GM18858 (cell line): ENCODE measurements at regions not wholly inside any gene's neighbourhood (a gene's known extent, or its start where the extent isn't known, plus 50 kb on each side); places are given as distances from the start of the nearest gene placed in this dataset.
A peak's percentile ranks its signal among the peaks of the same experiment; 100 is the strongest.

Experiments
- ATAC-seq: cut with Tn5 transposase; IDR thresholded peaks from one replicate; pipeline ENCODE4 v1.9.1; 2021; ENCODE audit not compliant: unreplicated experiment

- ATAC-seq, result no peak
Observed at GRCh38 chr3:72380711-72381493, 467.3 kb downstream of the SHQ1 start.

GRCh38 chr3:72380193-72380592 is 468.1 kb downstream of the SHQ1 start:
- no peak for ATAC-seq

DNA sequence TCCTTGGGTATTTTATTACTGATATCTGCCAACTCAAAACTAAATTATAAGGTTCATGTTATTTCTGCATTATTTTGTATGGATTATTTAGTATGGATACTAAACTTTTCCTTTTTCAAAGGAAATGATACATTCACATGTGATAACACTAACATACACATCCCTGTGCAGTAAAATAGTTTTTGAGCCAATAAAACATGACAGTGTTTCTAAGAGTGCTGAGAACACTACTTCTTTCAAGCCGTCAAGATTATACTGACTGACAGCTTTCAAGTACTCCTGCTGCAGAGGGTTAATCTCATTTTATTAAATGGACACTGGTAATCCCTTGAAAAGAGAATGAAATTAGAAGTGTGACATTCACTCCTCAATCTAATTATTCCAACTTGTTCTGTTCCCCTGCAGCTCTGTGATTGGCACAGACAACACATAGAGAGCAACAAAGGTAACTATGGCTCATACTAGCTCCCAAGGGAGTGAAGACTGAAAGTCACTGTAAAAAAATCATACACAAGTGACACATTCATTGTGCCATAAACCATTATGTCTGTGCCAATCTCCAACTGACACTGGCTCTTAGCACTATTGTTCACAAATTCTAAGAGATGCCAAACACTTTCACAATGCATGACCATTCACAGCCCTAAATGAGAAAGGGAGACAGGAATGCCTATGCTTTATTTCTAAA is 468.6 kb downstream of the SHQ1 start:
- ATAC-seq, result no peak

GRCh38 chr3:72378287-72378686 is 470.0 kb downstream of the SHQ1 start:
- no peak for ATAC-seq

- no peak for ATAC-seq
Observed at GRCh38 chr3:72376956-72377710, 471.1 kb downstream of the SHQ1 start.

DNA sequence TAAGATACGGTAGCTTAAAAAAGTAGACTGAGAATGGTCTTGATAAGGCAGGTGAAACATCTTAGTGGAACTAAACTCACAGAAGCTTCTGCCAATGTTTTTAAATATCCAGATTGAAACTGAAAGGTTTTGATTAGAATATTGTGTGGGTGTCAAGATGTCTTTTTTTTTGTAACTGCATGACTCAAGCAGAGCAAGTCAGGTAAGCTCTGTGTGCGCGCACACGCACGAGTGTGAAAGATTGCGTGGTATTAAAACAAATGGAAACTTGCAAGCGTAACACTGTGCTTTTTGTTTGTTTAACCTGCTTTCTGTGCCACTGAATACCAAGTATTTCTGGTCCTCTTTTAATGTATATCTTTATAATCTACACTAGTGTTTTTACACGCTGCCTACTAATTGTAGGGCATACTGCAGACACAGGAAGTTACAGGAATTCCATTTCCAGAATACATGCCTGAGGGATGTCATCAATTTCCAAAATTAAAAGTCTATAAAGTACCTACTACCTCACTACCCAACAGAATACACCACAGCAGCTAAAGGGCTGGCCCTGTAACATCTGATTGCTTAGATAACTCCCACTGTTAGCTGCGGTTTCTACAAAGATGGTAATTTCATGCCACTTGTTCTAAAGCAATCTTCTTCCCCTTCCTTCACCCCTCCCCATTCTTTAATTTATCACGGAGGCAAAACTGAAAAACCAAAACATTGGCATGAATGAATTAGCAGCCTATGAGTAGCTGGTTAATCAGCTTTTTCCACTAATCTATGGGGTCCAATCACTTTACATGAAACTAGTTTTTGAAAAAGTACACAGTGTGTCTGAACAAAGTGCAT is 472.8 kb downstream of the SHQ1 start:
- ATAC-seq, result peak; percentile 64

GRCh38 chr3:72373139-72373538 is 475.1 kb downstream of the SHQ1 start:
- ATAC-seq, result no peak

GRCh38 chr3:72372161-72372560 is 476.1 kb downstream of the SHQ1 start:
- no peak for ATAC-seq

DNA sequence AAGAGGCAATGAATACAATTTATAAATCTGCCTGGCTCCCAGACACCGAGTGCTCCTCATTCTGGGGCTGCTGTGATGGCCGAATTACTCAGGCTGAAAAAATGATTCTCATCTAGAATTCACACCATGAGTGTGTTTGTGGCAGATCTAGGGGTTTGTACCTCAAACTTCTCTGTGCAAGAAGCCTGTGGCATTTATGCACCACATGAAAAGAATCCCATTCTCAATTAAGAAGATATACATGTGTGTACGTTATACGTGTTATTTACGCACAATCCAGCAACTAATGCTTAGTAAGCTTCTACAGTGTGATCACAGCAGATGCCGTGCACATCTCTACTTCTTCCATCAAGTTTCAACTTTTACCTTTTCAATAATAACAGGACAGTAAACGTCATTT is 476.8 kb downstream of the SHQ1 start:
- no peak for ATAC-seq

- no peak for ATAC-seq
Observed at GRCh38 chr3:72370947-72371346, 477.3 kb downstream of the SHQ1 start.

DNA sequence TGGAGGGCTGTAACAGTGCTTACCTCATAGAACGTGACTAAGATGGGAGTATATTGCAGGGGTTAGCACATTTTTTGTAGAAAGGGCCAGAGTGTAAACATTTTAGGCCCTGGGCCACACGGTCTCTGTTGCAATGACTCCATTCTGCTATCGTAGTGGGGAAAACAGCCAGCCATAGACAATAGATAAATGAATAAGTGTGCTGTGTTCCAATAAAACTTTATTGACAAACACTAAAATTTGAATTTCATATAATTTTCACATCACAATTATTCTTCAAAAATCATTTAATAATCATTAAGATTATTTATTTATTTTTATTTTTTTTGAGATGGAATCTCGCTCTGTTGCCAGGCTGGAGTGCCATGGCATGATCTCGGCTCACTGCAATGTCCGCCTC is 478.6 kb downstream of the SHQ1 start:
- ATAC-seq, result no peak

DNA sequence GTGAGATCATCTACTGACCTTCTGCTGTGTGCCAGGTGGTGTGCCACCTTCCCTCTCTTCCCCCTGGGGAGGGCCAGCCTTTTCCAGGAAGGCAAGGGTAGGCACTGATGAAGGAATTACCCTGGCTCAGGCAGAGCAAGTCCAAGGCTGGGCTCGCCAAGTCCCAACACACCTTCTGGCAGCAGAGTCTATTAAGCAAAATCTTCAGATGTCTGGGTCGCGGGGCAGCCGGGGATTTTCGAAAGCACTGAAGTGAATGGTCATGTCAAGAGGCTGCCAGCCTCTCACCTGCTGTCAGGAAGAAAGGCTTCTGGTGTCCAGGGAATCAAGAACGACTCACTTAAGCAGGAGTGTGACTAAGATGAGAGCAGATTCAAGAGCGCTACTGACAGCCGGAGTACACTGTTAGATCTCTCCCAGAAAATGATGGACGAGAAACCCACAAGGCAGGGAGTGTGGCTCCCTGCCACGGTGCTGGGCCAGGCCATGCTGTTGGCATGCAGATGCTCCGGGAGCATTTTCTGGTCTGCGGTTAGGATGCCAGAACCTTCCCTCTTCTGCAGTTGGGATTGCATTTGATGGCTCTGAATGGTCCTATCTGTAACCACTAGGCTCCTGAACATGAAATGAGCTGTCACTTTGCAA is 479.8 kb downstream of the SHQ1 start:
- ATAC-seq, result no peak

DNA sequence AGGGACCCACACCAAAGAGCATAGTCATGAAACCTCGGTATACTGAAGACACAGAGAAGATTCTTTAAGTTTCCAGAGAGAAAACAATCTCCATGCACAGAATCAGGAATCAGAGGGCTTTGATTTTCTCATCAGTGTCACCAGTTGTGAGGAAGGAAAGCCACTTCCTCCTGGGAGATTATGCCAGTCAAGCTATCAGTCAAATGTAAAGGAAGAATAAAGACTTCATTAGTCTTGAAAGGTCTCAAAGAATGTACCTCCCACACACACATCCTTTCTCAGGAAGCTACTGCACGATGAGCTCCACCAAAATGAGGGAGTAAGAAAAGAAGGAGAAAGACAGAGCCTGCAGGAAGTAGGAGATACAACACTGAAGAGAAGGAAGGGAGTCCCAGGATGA is 486.3 kb downstream of the SHQ1 start:
- no peak for ATAC-seq

DNA sequence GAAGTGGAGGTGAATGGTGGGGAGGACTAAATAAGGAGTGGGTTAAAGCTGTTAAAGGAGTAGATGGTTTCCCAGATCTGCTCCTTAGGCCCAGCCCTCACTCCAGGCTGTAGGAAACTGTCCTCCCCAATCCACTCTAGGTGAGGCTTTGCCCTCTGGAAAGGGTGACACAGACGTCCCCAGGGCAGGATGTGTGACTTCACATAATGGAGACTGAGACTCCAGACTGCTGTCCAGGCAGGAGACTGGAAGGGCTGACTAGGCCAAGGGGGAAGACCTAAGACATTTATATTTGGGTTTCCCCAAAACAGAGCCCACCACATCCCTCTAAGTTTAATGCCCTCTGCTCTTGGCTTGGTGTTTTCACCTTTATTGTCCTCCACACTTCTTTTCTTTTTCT is 488.5 kb downstream of the SHQ1 start:
- no peak for ATAC-seq

DNA sequence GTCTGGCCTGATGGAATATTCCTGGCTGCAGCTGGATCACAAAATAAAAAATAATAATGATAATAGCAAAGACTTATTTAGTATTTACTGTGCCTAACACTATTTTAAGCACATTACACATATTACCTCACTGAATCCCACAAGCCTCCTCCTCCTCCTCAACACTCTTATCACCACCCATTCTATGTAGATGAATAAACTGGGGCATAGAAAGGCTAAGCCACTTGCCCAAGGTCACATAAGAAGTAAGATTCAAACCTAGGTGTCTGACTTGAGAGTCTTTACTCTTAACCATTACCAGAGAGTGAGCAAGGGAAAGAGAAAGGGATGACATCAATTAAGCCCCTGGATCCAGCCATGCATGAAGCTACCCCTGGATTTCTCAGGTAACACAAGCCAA is 493.1 kb downstream of the SHQ1 start:
- no peak for ATAC-seq

GRCh38 chr3:72354486-72354885 is 493.8 kb downstream of the SHQ1 start:
- ATAC-seq, result no peak

DNA sequence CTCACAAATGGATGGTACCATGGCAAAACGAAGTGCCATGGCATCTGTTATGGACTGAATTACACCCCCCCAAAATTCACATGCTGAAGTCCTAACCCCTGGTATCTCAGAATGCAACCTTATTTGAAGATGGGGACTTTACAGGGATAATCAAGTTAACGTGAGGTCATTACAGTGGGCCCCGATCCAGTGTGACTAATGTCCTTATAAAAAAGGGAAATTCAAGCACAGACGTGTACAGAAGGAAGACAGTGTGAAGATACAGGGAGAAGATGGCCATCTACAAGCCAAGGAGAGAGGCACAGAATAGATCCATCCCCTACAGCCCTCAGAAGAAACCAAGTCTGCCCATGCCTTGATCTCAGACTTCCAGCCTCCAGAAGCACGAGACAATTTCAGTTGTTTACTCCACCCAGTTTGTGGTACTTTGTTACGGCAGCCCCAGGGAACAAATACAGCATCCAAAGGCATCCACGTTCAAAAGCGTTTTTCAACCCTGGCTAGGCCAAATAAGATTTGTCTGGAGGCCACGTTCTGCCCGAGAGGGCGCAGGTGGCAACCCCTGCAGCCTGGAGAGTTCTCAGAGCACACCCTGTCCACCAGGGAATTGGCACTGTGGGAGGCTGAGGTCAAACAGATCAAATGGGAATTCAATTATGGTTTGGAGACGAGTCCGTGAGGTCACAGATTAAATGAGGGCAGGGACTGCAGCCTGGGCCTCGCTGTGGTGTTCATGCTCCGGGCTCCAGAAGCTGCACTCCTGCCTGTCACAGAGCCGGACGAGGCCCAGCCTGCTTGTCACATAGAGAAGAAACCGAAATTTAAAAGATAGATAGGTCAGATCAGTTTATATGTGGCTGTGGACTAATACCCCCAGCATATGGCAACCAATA is 494.8 kb downstream of the SHQ1 start:
- no peak for ATAC-seq

- ATAC-seq, result no peak
Observed at GRCh38 chr3:72352176-72352575, 496.1 kb downstream of the SHQ1 start.

- ATAC-seq, result no peak
Observed at GRCh38 chr3:72351536-72351935, 496.7 kb downstream of the SHQ1 start.
